ENCODE measurements at regions not wholly inside any gene's neighbourhood (a gene's known extent, or its start where the extent isn't known, plus 50 kb on each side); places are given as distances from the start of the nearest gene placed in this dataset.

GRCh38 chr11:28442131-28442530 is 333.9 kb downstream of the METTL15 start:
- no peak for DNase-seq (ENCODE audit: low read depth)
- POLR2A ChIA-PET = interaction anchor here (0.6 kb wide), 2 partner anchors 34 to 507 kb away, joined by 3 to 4 read pairs; no protein-coding TSS in a partner anchor
- Histone ChIP-seq H3K36me3 (ENCODE audit: control insufficient read depth, insufficient read depth, low read length) (no peaks in the 10 kb centered on the region), H3K27me3 (ENCODE audit: control insufficient read depth, insufficient read depth, low read length) (no peaks in the 10 kb centered on the region), H3K4me3 (ENCODE audit: low read depth, low read length) (no peak overlapping the region)
- CTCF ChIA-PET = interaction anchor here (1.1 kb wide), 1 partner anchor 27 kb away, joined by 3 read pairs; no protein-coding TSS in a partner anchor
- TF ChIP-seq, protein P1, sequence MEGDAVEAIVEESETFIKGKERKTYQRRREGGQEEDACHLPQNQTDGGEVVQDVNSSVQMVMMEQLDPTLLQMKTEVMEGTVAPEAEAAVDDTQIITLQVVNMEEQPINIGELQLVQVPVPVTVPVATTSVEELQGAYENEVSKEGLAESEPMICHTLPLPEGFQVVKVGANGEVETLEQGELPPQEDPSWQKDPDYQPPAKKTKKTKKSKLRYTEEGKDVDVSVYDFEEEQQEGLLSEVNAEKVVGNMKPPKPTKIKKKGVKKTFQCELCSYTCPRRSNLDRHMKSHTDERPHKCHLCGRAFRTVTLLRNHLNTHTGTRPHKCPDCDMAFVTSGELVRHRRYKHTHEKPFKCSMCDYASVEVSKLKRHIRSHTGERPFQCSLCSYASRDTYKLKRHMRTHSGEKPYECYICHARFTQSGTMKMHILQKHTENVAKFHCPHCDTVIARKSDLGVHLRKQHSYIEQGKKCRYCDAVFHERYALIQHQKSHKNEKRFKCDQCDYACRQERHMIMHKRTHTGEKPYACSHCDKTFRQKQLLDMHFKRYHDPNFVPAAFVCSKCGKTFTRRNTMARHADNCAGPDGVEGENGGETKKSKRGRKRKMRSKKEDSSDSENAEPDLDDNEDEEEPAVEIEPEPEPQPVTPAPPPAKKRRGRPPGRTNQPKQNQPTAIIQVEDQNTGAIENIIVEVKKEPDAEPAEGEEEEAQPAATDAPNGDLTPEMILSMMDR (IDR thresholded peaks at IDR 0.05; ENCODE audit: insufficient read depth, low read depth, low read length) = no peak

- CTCF ChIA-PET = no interaction called here
- DNase-seq (ENCODE audit: low read depth) = no peak
- TF ChIP-seq, protein P1 (IDR thresholded peaks at IDR 0.05; ENCODE audit: insufficient read depth, low read depth, low read length) = no peak
- Histone ChIP-seq H3K36me3 (ENCODE audit: control insufficient read depth, insufficient read depth, low read length) (no peaks in the 10 kb centered on the region), H3K27me3 (ENCODE audit: control insufficient read depth, insufficient read depth, low read length) (no peaks in the 10 kb centered on the region), H3K4me3 (ENCODE audit: low read depth, low read length) (no peak overlapping the region)
- POLR2A ChIA-PET = no interaction called here
Measured at GRCh38 chr11:28439403-28439802, 331.2 kb downstream of the METTL15 start.

DNA sequence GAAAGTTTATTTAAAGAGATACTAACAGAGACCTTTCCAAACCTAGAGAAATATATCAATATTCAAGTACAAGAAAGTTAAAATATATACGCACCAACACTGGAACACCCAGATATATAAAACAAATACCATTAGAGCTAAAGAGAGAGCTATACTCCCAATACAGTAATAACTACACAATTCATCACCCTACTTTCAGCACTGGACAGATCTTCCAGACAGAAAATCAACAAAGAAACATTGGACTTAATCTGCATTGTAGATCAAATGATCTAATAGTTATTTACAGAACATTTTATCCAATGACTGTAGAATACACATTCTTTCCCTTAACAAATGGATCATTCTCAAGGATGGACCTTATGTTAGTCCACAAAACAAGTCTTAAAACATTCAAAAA is 311.9 kb downstream of the METTL15 start:
- no peak overlapping the region for H3K4me3 ChIP-seq (ENCODE audit: low read depth, low read length)
- H3K36me3 ChIP-seq (ENCODE audit: control insufficient read depth, insufficient read depth, low read length) = no peaks in the 10 kb centered on the region
- DNase-seq (ENCODE audit: low read depth) = no peak
- no peaks in the 10 kb centered on the region for H3K27me3 ChIP-seq (ENCODE audit: control insufficient read depth, insufficient read depth, low read length)
- TF ChIP-seq, protein P1 (IDR thresholded peaks at IDR 0.05; ENCODE audit: insufficient read depth, low read depth, low read length) = no peak
- POLR2A ChIA-PET = no interaction called here
- CTCF ChIA-PET = no interaction called here

DNA sequence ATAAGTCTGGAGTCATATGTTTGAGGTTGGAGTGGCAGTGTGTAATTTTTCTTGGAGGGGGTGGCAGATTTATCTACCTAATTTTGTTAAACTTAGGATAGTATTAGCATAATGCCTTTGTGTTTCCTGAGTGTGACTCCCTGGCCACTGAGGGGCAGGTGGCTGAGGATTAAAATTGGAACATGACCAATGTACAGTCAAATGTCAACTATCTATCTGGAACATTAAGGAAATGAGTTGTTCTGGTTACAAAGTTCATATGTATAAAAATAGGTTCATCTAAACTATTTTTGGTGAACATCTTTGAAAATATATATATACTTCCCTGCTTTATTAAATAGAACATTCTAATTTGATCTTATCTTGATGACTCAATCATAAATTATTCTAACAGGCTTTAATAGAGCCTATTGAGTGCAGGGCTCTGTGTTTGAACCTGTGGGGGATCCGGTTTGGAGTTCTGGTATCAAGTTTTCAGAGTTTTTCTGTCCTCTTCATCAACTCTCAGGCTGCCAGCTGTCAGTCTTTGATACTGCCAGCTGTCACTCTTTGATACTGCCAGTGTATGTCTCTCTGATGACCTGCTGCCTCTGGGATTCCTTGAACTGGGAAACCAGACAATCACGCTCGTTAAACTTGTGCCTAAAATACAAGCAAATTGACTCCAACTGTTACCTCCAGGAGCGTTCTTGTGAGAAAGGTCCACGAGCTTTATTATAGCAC is 309.6 kb downstream of the METTL15 start:
- H3K36me3 ChIP-seq (ENCODE audit: control insufficient read depth, insufficient read depth, low read length) = no peaks in the 10 kb centered on the region
- CTCF ChIA-PET = interaction anchor here (1.0 kb wide), 2 partner anchors 8 to 23 kb away, joined by 3 to 4 read pairs; no protein-coding TSS in a partner anchor
- no peak for DNase-seq (ENCODE audit: low read depth)
- no peaks in the 10 kb centered on the region for H3K27me3 ChIP-seq (ENCODE audit: control insufficient read depth, insufficient read depth, low read length)
- no peak overlapping the region for H3K4me3 ChIP-seq (ENCODE audit: low read depth, low read length)
- TF ChIP-seq, protein P1 (IDR thresholded peaks at IDR 0.05; ENCODE audit: insufficient read depth, low read depth, low read length) = no peak
- POLR2A ChIA-PET = no interaction called here

DNA sequence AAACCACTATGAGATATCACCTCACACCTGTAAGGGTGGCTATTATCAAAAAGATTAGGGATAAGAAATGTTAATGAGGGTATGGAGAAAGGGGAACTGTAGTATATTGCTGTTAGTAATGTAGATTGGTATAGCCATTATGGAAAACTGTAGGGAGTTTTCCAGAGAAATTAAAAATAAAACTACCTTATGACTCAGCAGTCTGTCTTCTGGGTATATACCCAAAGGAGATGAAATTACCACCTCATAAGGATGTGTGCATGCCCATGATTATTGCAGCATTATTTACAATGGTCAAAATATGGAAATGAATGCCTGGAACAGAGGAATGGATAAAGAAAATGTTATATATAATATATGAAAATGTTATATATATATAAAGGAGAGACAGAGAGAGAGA is 303.8 kb downstream of the METTL15 start:
- ChIA-PET POLR2A (no interaction called here), CTCF (no interaction called here)
- H3K36me3 ChIP-seq (ENCODE audit: control insufficient read depth, insufficient read depth, low read length) = no peaks in the 10 kb centered on the region
- DNase-seq (ENCODE audit: low read depth) = no peak
- no peaks in the 10 kb centered on the region for H3K27me3 ChIP-seq (ENCODE audit: control insufficient read depth, insufficient read depth, low read length)
- H3K4me3 ChIP-seq (ENCODE audit: low read depth, low read length) = no peak overlapping the region
- TF ChIP-seq, protein P1 (IDR thresholded peaks at IDR 0.05; ENCODE audit: insufficient read depth, low read depth, low read length) = no peak
